Right lobe of liver (tissue), 4 donors: ENCODE measurements at regions not wholly inside any gene's neighbourhood (a gene's known extent, or its start where the extent isn't known, plus 50 kb on each side); places are given as distances from the start of the nearest gene placed in this dataset.

ENCODE experiments used
- CTCF ChIP-seq, 4 donors: fragments of 200-600 bp in 3 of 4; fragments of 450-650 bp in 1 of 4; IDR thresholded peaks; one replicate each; pipeline versions ENCODE4 v1.5.1 to v1.8.0; 2016 to 2022; ENCODE audit warnings: antibody characterized with exemption in 4 of 4, mild to moderate bottlenecking in 2 of 4
- POLR2A ChIP-seq: fragments of 450-650 bp; IDR thresholded peaks from one replicate; pipeline ENCODE4 v1.6.1; 2017; ENCODE audit warnings: antibody characterized with exemption, mild to moderate bottlenecking
- donor health status: DM: no; HTN: no; CAD: no.
- donor health status: DM: no; HTN: no; CAD: no.
- donor health status: DM: no; HTN: yes; CAD: no.

GRCh38 chr4:127239902-127240763 is 392.6 kb upstream of the INTU start:
- TF ChIP-seq CTCF (IDR thresholded peaks at IDR 0.05) (no peak), POLR2A (no peak)
